Hematopoietic multipotent progenitor cell treated with erythropoietin and hydrocortisone succinate and interleukin-3 and kit ligand, for 8 days (in vitro differentiated cells): ENCODE measurements at regions not wholly inside any gene's neighbourhood (a gene's known extent, or its start where the extent isn't known, plus 50 kb on each side); places are given as distances from the start of the nearest gene placed in this dataset.

Experiments used
- DNase-seq: peaks from one replicate; pipeline ENCODE4 v3.0.0-alpha.2; 2015

DNA sequence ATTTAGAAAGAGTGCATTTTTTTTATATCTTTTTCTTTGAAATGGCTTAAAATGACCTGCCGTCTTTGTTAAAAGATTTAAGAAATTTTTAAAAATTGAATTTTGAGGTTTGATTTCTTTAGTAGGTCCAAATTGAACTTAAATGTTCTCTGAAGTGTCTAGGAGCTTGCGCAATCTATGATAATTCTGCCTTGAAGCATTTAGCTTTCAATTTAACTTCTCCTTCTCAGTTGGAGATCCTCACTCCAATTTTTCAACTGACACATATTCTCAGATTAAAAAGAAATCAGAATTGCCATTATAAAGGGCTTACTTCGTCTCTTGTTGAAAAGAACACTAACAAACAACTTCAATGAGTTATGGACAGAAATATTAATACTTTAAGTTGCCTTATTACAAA lies 273.5 kb downstream of the TMA16 start:
- DNase-seq, result no peak

GRCh38 chr4:163772238-163772637 lies 277.7 kb downstream of the TMA16 start:
- no peak for DNase-seq

DNA sequence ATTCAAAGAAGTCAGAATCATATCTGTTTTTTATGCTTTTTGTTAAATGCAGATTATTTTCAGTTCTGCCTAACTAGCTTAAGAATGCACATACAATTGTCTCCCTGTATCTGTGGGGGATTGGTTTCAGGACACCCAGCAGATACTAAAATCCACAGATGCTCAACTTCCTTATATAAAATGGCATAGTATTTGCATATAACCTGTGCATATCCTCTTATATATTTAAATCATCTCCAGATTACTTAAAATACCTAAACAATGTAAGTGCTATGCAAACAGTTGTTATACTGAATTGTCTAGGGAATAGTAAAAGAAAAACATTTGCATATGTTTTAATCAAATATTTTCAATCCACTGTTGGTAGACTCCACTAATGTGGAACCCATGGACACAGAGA lies 279.4 kb downstream of the TMA16 start:
- DNase-seq, result no peak

DNA sequence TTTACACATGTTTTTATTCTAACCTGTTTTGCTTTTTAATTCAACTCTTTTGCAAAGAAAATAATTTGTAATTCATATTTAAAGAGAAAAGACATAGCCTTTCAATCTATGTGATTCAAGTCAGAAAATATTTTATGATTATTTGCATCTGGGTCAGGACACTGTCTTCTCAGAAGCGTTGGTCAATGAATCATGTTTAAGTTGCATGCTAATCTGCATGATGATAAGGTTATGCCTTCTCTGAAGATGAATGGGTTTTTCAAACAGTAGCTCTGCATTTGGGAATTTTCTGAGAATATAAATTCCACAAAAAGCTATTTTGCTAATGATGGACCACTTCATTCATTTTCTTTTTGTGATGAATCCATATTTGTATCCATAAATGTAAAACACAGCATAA lies 282.5 kb downstream of the TMA16 start:
- no peak for DNase-seq

GRCh38 chr4:163781726-163782125 lies 287.2 kb downstream of the TMA16 start:
- no peak for DNase-seq

- no peak for DNase-seq
These were observed 295.7 kb downstream of the TMA16 start for GRCh38 chr4:163790231-163790630.

- DNase-seq, result no peak
These were observed 301.4 kb downstream of the TMA16 start for GRCh38 chr4:163795885-163796284.

- no peak for DNase-seq
These were observed 309.5 kb downstream of the TMA16 start for GRCh38 chr4:163804001-163804400.

DNA sequence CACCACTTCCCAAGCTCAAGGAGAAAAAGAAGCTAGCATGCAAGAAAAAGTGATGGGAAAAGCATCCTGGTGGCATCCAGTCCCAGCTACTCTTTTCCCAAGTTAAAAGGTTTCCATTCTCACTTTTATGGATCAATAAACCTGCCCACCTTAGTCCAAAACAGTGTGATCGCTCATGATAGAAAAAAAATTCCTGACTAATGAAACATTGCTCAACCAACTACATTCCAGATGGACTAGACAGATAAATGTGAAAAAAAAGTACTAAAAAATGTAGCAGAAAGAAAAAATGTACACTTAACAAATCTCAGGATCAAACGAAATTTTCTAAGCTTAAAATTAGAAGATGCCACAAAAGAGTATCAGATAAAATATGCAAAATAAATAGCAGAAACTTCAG lies 312.2 kb downstream of the TMA16 start:
- no peak for DNase-seq

- no peak for DNase-seq
These were observed 313.5 kb downstream of the TMA16 start for GRCh38 chr4:163808011-163808410.

GRCh38 chr4:163810755-163811154 lies 316.3 kb downstream of the TMA16 start:
- DNase-seq, result no peak

DNA sequence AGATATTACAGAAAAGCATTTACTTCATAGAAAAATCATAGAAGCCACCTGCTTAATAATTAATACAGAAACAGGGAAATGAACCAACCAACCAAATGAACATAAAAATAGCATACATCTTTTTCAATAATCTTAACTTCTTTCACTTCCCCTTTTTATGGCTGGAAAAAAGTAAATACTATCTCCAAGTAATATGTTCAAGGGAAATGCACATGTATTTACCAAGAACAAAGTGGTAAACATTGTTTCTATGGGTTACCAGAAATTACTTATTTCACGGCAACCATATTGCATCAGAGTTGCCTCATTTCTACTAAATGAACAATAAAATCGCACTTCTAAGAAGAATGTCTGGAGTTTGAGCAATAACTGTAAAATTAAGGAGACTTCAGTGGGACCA lies 321.3 kb downstream of the TMA16 start:
- no peak for DNase-seq

- DNase-seq, result no peak
These were observed 322.0 kb downstream of the TMA16 start for GRCh38 chr4:163816494-163816893.

- DNase-seq, result no peak
These were observed 324.2 kb downstream of the TMA16 start for GRCh38 chr4:163818673-163819072.

- DNase-seq, result no peak
These were observed 339.2 kb downstream of the TMA16 start for GRCh38 chr4:163833669-163834068.

DNA sequence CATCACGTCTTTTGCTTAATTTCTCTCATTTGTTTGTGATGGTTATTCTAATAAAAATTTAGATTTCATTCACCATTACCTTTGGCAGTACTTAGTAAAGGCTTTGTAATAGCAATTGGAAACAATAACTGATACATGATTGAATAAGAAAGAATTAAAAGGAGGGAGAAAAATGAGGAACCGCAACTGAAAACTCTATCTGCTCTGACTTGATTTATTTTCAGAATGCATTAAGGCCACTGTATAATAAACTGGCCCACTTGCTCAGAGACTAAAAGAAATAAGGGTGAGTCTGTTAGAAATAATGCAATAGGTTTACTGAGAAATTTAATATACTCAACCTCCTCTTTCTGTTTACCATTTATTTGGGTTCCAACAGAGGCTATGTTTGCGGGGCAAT lies 351.5 kb downstream of the TMA16 start:
- no peak for DNase-seq

DNA sequence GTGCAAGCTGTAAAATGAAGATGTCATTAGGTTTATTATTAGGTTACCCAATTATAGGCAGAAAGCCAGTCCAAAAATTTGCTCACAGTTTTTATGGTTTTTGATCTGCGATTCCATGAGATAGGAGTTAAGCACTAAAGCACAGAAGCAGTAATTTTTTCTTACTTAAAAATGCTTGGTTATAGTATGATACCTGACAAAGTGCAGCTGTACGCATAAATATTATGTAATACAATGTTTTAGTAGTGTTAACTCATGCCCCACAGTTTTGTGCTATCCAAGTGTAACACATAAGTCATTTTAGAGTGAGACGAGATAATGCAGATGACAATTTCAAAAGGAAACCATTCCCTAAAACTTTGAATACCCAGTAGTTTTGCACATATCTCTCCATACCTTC lies 357.8 kb downstream of the TMA16 start:
- DNase-seq, result no peak

DNA sequence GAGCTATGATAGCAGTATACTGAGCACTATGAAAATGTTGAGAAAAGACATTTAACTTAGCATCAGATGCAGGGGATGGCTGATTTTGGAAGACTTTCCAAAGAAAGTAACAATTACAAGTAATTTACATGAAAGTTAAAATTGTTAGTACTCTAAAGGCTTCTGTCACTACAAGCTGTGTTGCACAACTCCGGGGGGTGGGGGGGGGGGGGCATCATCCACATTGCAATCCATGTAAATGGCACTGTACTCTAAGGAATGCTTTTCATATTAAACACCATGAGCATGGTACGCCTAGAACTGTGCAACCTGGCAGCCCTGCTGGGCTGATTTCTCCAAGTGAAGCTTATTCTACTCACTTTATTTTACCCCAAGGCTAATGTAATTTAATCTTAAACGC lies 363.4 kb downstream of the TMA16 start:
- no peak for DNase-seq

GRCh38 chr4:163858515-163858914 lies 364.0 kb downstream of the TMA16 start:
- no peak for DNase-seq

DNA sequence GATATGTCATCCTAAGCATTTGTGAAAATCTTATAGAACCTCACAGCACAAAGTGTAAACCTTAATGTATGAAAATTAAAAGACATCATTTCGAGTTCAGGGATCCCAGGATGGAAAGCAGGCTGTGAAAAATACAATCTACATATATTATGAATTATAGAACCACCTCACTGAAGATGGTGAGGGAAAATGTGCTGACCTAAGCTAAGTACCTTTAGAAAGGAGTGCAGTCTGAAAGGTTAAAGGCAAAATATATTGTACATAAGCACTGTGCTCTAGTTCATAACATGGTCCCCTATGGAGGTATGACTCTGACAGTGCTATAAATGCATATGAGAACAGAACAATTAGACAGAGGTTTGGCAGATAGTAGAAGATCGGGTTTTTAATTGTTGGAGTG lies 368.6 kb downstream of the TMA16 start:
- DNase-seq, result no peak

DNA sequence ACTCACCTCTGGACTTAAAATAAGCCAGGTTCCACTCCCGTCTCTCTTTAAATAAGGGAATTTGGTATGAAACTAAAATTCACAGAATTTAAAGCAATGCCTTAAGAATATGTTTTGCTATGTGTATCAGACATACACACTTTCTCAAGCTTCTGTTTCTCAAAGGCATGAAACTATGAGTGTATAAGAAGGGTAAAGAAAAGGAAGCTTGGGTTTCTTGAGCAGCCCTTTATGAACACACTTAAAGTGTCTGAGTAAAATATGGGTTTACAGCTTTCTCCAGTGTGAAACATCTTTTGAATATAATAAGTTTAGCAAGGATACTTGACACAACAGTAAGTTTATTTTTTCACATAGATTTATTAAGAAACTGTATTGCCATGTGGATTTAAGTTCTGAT lies 370.5 kb downstream of the TMA16 start:
- DNase-seq, result no peak

DNA sequence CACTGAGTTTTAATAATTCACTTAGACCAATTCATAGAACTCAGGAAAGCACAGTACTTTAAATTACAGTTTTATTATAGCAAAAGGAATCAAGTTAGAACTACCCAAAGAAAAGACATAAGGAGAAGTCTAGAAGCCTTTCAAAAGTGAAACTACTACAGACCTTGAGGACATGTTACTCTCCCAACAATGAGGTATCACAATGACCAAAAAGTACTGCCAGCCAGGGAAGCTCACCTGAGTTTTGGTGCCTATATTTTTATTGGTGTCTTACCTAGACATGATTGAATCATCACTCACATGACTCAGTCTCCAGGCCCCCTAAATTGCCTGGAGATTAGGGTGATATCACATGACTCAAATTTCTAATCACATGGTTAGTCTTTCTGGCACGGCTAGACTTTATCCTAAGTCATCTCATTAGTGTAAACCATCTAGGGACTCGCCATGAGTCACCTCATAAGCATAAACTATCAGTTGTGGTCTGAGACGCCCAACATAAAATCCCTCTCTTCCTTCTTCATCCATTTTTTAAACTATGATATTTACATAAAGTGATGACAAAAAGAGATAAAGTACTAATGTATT lies 372.3 kb downstream of the TMA16 start:
- DNase-seq, result peak; percentile 2

DNA sequence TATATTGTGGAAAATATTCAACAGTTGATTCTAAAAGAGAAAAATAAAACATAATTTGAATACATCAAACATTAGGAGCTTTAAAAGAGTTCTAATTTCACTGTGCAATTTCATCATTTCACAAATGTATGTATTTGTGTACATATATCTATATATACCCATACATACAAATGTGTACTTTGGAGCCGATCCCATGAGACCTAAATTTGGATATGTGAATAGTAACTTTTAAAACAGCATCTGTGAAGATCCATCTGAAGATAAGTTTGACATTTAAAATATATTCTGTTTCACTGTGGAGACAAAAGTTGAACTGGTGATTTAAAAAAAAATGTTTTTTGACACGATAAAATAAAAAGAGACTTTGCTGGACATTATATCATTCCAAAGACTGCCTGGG lies 374.0 kb downstream of the TMA16 start:
- no peak for DNase-seq

DNA sequence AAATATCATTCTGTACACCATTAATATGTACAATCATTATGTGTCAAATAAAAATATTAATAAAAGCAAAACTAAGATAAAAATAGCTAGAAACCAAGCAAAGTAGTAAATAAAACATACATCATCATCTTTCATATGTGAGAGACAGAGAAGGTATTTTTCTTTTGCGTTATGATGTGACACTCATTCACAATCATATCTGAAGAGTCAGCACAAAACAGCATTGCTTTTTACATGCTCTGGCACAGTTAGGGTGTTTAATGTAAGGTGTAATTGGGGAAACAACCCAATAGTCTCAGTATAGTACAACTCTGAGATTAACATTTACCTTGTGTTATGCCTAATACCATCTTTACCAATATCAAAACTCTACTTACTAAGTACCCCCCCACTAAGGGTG lies 376.6 kb downstream of the TMA16 start:
- DNase-seq, result no peak

DNA sequence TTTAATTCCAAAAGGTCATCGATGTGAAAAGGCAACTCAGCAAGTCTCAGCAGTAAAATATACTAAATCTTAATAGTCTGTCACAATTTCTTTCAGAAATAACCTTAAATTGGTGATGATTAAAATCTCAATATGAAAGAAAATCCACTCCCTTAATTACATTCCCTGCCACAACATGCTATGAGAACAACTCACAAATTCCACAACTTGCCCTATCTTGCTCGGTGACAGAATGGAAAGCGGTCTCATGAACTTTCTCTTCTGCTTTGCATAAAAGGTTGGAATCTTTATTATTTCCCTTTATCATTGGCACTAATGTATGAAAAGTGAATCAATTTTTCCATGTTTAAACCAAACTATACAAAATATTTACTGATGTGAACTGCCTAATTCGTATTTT lies 380.8 kb downstream of the TMA16 start:
- DNase-seq, result no peak
